ENCODE measurements at regions not wholly inside any gene's neighbourhood (a gene's known extent, or its start where the extent isn't known, plus 50 kb on each side); places are given as distances from the start of the nearest gene placed in this dataset.

DNA sequence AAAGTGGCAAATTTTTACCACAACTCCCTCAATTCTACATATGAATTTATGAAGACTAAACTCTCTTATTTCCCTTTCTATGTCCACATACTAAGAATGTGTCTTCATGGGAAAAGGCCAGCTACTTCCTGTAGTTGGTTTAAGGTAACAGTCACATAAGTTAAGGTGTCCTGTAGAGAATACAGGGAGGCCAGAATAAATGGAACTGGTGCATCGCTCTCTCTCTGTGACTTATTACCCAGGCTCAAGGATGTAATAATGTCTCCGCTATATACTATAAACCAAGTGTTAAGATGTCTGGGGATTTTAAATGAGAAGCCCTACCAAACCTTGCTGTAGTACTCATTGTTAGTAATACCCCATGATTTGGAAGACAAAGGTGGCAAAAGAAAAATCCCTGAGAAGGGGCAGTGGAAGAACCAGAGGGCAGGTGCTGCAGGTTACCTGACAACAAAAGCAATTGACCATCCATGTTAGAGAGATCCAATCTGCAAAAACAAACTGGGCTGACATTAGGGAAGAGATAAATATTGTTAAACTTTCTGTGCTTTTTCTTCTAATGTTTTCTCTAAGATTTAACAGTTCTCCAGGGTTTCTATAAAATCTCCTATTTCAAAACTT is 372.8 kb downstream of the TMX3 start:
- DNase-seq (ENCODE audit: low spot score) = no peak

DNA sequence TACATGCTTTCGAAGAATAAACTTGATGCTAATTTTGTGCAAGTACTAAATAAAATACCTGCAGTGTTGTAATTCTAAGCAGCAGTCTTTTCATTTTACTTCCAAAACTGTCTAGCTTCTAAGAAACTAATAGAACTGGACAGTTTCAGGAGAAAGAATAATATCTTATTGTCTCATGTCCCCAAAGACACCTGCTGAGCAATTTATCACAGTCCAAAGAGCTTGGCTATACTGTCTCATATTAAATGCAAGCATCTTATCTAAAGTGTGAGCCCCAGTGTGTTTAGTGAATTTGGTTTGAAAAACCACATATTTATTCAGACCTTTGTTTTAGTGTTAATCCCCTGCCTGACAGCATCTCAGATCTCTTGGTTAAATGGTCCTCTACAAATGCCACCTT is 374.3 kb downstream of the TMX3 start:
- DNase-seq (ENCODE audit: low spot score) = no peak

DNA sequence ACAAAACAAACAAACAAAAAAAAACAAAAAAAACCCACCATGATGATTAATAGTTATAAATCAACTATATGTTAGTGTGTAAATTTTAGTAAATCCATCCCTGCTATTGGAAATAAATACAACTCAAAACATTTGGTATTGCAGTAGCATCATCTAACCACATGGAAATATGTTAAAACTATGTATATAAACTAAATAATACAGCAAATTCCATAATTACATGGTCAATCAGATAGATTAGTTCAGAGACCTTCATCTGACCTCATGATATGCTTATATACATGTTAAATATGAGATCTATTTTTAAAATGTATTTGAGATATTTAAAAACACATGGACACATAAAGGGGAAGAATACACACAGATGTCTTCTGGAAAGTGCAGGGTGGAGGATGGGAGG is 384.2 kb downstream of the TMX3 start:
- DNase-seq (ENCODE audit: low spot score) = no peak

GRCh38 chr18:68323921-68324320 is 391.0 kb downstream of the TMX3 start:
- DNase-seq (ENCODE audit: low spot score) = no peak

DNA sequence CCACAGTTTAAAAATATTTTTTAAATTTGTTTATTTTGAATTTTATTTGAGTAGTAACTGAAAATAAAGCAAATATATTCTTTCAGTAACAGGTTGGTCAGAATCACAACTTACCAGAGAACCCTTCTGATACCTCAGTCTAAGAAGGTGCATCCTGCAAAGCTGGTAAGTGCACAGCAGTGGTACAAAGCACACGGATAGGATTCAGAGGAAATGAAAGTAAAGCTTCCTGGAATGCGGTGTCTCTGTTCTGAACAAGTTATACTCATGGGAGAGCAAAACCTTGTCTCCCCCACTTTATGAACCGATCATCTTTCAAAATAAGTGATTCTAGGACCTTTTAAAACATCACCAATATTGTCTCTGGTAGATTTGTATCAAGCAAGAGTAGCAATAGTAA is 398.3 kb downstream of the TMX3 start:
- peak; percentile 5 for DNase-seq (ENCODE audit: low spot score)

GRCh38 chr18:68314403-68314802 is 400.5 kb downstream of the TMX3 start:
- DNase-seq (ENCODE audit: low spot score) = no peak

DNA sequence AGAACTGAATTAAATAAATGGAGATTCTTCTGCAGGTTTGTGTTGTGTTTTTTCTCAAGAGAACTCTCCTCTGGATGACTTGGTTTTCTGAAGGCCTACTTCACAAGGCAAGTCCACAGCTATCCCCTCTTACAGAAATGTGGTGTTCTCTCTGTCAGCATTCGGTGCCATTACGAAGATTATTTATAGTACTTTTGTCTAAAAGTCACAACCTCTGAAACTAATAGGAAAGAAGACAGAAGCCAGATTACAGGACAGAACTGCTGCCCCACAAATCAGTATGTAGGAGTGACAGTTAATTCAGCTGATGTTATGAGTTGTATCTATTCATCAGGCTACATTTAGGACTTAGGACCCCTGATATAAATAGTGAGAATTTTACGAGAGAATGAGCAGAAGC is 413.5 kb downstream of the TMX3 start:
- no peak for DNase-seq (ENCODE audit: low spot score)

DNA sequence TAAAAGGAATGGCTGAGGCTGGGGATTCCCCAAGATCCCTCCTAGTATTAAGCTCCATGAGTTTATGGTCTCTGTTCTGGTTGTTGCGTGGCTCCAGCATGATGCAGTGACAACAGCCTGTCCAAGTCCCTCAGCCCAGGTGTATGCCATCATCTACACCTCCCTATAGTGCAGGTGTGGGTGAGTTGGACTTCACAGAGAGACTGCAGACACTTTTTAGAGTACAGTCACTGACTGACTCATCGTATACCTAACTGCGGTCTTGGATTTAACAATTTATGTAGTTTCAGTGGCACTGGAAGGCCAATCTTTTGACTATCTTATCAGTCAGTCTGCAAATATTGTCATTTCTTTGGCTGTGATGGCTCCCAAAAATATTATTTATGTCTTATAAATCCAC is 415.0 kb downstream of the TMX3 start:
- no peak for DNase-seq (ENCODE audit: low spot score)

DNA sequence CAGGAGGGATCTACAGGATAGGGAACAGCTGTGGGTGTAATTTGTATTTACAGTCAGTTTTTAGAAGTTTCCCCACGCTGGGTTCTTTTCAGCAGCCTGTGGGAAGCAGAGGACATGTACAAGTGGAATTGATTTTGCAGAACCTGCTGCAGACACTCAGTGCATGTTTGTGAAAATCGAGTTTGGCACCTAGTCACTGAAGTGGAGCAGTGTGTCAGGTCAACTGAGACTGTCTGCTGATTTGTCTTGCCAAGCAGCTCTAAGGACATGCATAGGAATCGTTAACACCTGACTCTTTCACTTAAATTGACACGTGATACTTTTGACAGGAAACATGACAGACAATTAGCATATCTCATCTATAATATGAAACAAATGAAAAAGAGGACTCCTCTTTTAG is 416.6 kb downstream of the TMX3 start:
- DNase-seq (ENCODE audit: low spot score) = no peak

GRCh38 chr18:68288408-68288807 is 426.5 kb downstream of the TMX3 start:
- DNase-seq (ENCODE audit: low spot score) = no peak

DNA sequence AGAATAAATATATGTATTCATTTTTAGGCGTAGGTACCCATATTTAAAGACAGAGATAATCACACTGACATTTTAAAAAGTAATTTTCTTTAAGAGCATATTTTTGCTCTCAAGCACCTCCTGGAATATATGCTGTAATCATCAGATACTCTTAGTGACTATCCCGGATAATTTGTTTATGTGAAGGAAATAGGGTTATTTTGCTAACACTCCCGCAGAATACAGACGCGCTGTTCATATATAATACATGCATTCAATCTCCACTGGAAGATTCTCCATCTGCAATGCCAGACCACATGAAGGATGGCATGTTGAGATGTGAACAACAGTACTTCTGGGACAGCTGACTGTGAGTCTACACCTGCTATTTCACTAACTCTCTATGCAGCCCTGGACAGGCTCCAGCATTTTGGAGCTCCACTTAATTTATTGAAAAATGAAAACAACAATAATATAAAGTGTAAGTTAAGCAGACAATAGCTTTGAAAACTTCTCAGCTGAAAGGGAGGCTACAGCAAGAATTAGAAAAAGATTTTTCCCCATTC is 430.6 kb downstream of the TMX3 start:
- DNase-seq (ENCODE audit: low spot score) = no peak

GRCh38 chr18:68283834-68284233 is 431.1 kb downstream of the TMX3 start:
- DNase-seq (ENCODE audit: low spot score) = no peak

GRCh38 chr18:68282232-68282631 is 432.7 kb downstream of the TMX3 start:
- DNase-seq (ENCODE audit: low spot score) = no peak

DNA sequence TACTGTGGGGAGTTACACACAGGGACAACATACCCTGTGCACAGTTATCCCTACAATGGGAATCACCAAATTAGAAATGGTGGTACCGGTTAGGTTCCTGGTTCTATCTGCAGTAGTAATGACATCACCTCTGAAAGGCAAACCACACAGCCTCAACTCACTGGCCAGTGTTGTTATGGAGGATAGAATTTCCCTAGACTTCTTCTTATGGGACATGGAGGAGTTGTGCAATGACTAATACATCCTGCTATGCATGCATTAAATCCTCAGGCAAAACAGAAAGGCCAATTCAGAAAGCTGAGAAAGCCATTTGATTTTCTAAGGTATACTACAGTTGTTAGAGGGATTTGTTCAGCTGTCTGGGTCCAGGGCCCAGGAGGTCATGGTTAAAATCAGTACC is 439.3 kb downstream of the TMX3 start:
- DNase-seq (ENCODE audit: low spot score) = peak; percentile 29

DNA sequence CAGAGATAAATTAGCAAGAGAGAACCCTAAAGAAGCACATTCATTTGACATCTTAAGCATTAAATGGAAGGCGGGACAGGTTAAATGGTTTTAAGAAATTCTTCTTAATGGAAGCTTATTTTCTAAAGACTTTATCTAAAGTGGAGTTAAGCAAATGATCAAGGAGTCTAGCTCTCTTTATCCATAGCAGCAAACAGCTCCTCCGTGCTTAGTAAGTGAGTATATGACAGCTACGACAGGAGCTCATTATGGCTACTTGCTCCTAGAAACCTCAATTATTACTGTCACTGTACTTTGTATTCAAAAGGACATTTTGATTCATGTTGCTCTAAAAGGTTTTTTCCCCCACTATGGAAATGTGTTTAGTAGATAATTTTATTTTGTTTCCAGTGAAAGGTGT is 444.9 kb downstream of the TMX3 start:
- no peak for DNase-seq (ENCODE audit: low spot score)

DNA sequence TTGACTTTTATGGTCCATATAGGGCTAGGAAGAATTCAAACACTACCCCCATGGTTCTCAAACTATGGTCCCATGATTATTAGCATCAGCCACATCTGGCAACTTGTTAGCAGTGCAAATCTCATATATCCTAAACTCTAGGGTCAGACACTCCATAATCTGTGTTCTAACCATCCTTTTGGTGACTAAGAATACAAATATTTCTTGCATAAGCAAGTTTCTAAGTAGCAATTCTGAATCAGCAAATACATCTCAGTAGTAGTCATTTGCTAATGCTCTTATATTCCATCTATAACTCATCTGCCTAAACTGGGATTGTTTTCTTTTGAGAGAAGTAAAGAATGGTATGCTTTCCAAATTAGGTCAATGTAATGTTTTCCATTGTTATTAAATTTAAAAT is 447.3 kb downstream of the TMX3 start:
- DNase-seq (ENCODE audit: low spot score) = peak; percentile 26

GRCh38 chr18:68263481-68263880 is 451.4 kb downstream of the TMX3 start:
- no peak for DNase-seq (ENCODE audit: low spot score)

GRCh38 chr18:68262690-68263294 is 452.1 kb downstream of the TMX3 start:
- DNase-seq (ENCODE audit: low spot score) = peak; percentile 27

- no peak for DNase-seq (ENCODE audit: low spot score)
Observed at GRCh38 chr18:68256418-68257067, 458.4 kb downstream of the TMX3 start.

- DNase-seq (ENCODE audit: low spot score) = no peak
Observed at GRCh38 chr18:68244786-68245185, 470.1 kb downstream of the TMX3 start.

DNA sequence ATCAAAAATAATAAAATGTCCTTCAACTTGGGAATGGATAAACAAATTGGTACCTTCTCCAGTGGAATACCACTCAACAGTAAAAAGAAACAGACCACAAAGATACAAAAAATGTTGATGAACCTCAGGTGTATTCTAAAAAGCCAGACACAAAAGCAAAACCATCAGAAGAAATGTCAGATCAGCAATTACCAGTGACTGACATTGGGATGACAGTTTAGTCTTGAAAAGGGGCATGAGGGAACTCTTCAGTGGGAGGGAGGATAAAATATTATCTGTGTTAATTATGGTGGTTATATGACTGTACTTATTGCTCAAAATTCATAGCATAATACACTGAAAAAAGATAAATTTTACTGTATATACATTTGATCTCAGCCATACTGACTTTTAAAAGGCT is 473.0 kb downstream of the TMX3 start:
- DNase-seq (ENCODE audit: low spot score) = no peak

DNA sequence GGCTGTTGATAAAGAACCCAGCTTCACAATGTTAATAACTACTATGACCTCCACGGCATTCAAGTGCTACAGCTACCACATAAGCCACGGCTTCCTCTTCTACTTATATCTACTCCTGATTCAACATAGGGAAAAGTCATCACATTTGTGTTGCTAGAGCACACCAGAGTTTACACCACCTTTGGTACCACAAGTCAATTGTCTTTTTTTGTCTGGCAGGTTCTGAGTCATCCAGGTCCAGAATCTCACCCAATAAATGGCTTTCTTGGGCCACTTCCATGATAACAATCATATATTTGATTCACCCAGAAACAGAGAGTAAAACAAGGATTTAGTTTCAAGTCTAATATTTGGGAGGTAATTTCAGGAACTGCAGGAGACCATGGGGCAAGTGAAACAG is 480.2 kb downstream of the TMX3 start:
- DNase-seq (ENCODE audit: low spot score) = no peak

- DNase-seq (ENCODE audit: low spot score) = no peak
Observed at GRCh38 chr18:68234131-68234530, 480.8 kb downstream of the TMX3 start.

- DNase-seq (ENCODE audit: low spot score) = no peak
Observed at GRCh38 chr18:68233018-68233417, 481.9 kb downstream of the TMX3 start.

Data from AG08396 (cell line).